RWPE2 (cell line): ENCODE measurements at regions not wholly inside any gene's neighbourhood (a gene's known extent, or its start where the extent isn't known, plus 50 kb on each side); places are given as distances from the start of the nearest gene placed in this dataset.

ENCODE experiments used
- ATAC-seq: fragments of 200-7000 bp; cut with Tn5 transposase; 3 replicates; pipeline ENCODE4 v1.9.1; 2021; ENCODE audit warnings: low read depth
- DNase-seq: peaks from one replicate; pipeline ENCODE4 v3.0.0-alpha.2; 2020; ENCODE audit warnings: low spot score
- H3K27ac ChIP-seq: fragments of 450-650 bp; 2 replicates; pipeline ENCODE4 v1.5.1; 2017; ENCODE audit warnings: mild to moderate bottlenecking; ENCODE audit not compliant: poor library complexity, severe bottlenecking
- H3K27me3 ChIP-seq: fragments of 250-450 bp; sonication (Bioruptor Pico); 2 replicates; pipeline ENCODE4 v1.5.1; 2021; ENCODE audit warnings: mild to moderate bottlenecking, moderate library complexity; ENCODE audit not compliant: insufficient read depth, poor library complexity, severe bottlenecking
- H3K36me3 ChIP-seq: fragments of 250-450 bp; sonication (Bioruptor Pico); 2 replicates; pipeline ENCODE4 v1.5.1; 2020; ENCODE audit warnings: low read depth, mild to moderate bottlenecking, moderate library complexity
- H3K4me1 ChIP-seq: fragments of 250-450 bp; sonication (Bioruptor Pico); 2 replicates; pipeline ENCODE4 v1.5.1; 2021; ENCODE audit warnings: mild to moderate bottlenecking, moderate library complexity; ENCODE audit not compliant: insufficient read depth, poor library complexity, severe bottlenecking
- H3K4me3 ChIP-seq: fragments of 250-450 bp; sonication (Bioruptor Pico); 2 replicates; pipeline ENCODE4 v1.5.1; 2021; ENCODE audit warnings: mild to moderate bottlenecking, moderate library complexity; ENCODE audit not compliant: severe bottlenecking
- H3K9me3 ChIP-seq: fragments of 250-450 bp; sonication (Bioruptor Pico); 2 replicates; pipeline ENCODE4 v1.5.1; 2021; ENCODE audit warnings: mild to moderate bottlenecking, moderate library complexity; ENCODE audit not compliant: severe bottlenecking
- CTCF ChIP-seq: fragments of 450-650 bp; IDR thresholded peaks from one replicate; pipeline ENCODE4 v1.5.1; 2017; ENCODE audit warnings: mild to moderate bottlenecking, moderate library complexity; ENCODE audit not compliant: poor library complexity, severe bottlenecking

GRCh38 chr18:43680096-43680495 is 402.8 kb upstream of the SYT4 start:
- Histone ChIP-seq H3K27ac (no peak overlapping the region), H3K9me3 (no peaks in the 10 kb centered on the region), H3K27me3 (no peaks in the 10 kb centered on the region), H3K4me3 (no peak overlapping the region), H3K36me3 (no peaks in the 10 kb centered on the region), H3K4me1 (no peaks in the 10 kb centered on the region)
- no peak for TF ChIP-seq CTCF
- DNase-seq (no peak), ATAC-seq (no peak)

- Histone ChIP-seq H3K27me3 (no peaks in the 10 kb centered on the region), H3K27ac (no peak overlapping the region), H3K9me3 (no peaks in the 10 kb centered on the region), H3K36me3 (no peaks in the 10 kb centered on the region), H3K4me3 (no peak overlapping the region), H3K4me1 (no peaks in the 10 kb centered on the region)
- ATAC-seq (no peak), DNase-seq (no peak)
- no peak for TF ChIP-seq CTCF
Observed at GRCh38 chr18:43681661-43682060, 404.4 kb upstream of the SYT4 start.

GRCh38 chr18:43682196-43682595 is 404.9 kb upstream of the SYT4 start:
- no peaks in the 10 kb centered on the region for H3K9me3 ChIP-seq
- no peaks in the 10 kb centered on the region for H3K4me1 ChIP-seq
- no peak overlapping the region for H3K4me3 ChIP-seq
- no peaks in the 10 kb centered on the region for H3K36me3 ChIP-seq
- ATAC-seq (no peak), DNase-seq (no peak)
- no peaks in the 10 kb centered on the region for H3K27me3 ChIP-seq
- TF ChIP-seq CTCF = no peak
- no peak overlapping the region for H3K27ac ChIP-seq

- no peak for TF ChIP-seq CTCF
- peaks cover 3% of the 10 kb centered on the region for H3K9me3 ChIP-seq
- DNase-seq (no peak), ATAC-seq (no peak)
- no peak overlapping the region for H3K4me3 ChIP-seq
- peaks cover 6% of the 10 kb centered on the region for H3K4me1 ChIP-seq
- no peak overlapping the region for H3K27ac ChIP-seq
- H3K36me3 ChIP-seq = no peaks in the 10 kb centered on the region
- H3K27me3 ChIP-seq = no peaks in the 10 kb centered on the region
Observed at GRCh38 chr18:43686709-43687108, 409.4 kb upstream of the SYT4 start.

GRCh38 chr18:43692099-43692690 is 414.9 kb upstream of the SYT4 start:
- DNase-seq = no peak

More at GRCh38 chr18:43692099-43692690, 414.9 kb upstream of the SYT4 start:
- Histone ChIP-seq H3K4me1 (peaks cover 6% of the 10 kb centered on the region), H3K4me3 (no peak overlapping the region), H3K36me3 (no peaks in the 10 kb centered on the region), H3K9me3 (peaks cover 3% of the 10 kb centered on the region), H3K27ac (no peak overlapping the region), H3K27me3 (no peaks in the 10 kb centered on the region)
- no peak for TF ChIP-seq CTCF
- no peak for ATAC-seq
